ENCODE measurements at regions not wholly inside any gene's neighbourhood (a gene's known extent, or its start where the extent isn't known, plus 50 kb on each side); places are given as distances from the start of the nearest gene placed in this dataset.

DNA sequence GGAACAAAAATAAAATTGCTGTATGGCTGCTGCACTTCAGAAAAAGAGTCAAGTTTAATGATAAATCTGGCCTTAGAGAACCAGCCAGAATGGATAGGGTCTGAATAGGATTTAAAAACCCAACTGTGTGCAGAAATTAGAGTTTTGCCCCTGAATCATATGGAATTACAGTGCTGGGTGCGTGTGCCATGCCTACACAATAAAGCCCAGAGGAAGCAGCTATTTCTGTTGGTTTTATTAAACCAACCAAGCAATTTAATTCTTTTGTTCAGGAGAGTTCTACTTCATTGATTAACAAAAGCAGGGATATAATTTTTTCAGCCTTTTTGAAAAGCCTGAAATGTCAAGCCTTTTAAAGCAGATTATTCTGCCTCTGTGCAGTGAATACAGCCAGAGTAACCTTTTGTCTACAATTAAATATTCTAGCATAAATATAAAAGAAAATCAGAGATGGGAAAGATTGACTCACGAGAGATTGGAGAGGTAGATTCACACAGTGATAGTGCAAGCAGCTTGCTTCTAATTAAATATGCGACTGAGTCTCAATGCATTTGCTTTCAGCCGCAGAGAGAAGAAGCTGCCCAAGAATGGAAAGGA lies 66.7 kb upstream of the DNAJC19 start:
- DNase-seq = no peak
- intact Hi-C loops (cut with DNase I, micrococcal nuclease) = no loop called here
- no peak for ATAC-seq
- Histone ChIP-seq H3K4me1 (ENCODE audit: low read depth) (no peaks in the 10 kb centered on the region), H3K36me3 (ENCODE audit: low read depth) (no peaks in the 10 kb centered on the region), H3K4me3 (no peak overlapping the region), H3K9me3 (no peaks in the 10 kb centered on the region)
- TF ChIP-seq, protein P1, sequence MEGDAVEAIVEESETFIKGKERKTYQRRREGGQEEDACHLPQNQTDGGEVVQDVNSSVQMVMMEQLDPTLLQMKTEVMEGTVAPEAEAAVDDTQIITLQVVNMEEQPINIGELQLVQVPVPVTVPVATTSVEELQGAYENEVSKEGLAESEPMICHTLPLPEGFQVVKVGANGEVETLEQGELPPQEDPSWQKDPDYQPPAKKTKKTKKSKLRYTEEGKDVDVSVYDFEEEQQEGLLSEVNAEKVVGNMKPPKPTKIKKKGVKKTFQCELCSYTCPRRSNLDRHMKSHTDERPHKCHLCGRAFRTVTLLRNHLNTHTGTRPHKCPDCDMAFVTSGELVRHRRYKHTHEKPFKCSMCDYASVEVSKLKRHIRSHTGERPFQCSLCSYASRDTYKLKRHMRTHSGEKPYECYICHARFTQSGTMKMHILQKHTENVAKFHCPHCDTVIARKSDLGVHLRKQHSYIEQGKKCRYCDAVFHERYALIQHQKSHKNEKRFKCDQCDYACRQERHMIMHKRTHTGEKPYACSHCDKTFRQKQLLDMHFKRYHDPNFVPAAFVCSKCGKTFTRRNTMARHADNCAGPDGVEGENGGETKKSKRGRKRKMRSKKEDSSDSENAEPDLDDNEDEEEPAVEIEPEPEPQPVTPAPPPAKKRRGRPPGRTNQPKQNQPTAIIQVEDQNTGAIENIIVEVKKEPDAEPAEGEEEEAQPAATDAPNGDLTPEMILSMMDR (IDR thresholded peaks at IDR 0.05) = no peak

DNA sequence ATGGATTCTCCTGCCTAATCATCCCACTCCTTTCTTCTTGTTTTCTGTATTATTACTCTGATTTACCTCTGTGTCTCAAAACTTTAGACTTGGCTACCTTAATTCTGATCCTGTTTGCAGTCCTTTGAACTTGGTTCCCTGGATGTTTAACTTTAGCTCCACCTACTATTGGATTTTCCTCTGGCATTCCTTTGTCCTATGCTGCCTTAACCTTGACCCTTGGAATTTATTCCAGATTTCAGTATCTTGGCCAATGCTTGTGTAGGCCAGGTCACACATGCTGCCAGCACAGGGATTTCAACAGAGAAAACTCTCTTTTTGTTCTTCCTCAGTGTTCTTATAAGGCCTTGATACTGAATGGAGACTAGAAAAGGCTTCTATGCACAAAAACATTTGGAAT lies 65.0 kb upstream of the DNAJC19 start:
- Histone ChIP-seq H3K4me3 (no peak overlapping the region), H3K4me1 (ENCODE audit: low read depth) (no peaks in the 10 kb centered on the region), H3K36me3 (ENCODE audit: low read depth) (no peaks in the 10 kb centered on the region), H3K9me3 (no peaks in the 10 kb centered on the region)
- no peak for ATAC-seq
- DNase-seq = no peak
- TF ChIP-seq, protein P1 (IDR thresholded peaks at IDR 0.05) = no peak
- intact Hi-C loops (cut with DNase I, micrococcal nuclease) = no loop called here

DNA sequence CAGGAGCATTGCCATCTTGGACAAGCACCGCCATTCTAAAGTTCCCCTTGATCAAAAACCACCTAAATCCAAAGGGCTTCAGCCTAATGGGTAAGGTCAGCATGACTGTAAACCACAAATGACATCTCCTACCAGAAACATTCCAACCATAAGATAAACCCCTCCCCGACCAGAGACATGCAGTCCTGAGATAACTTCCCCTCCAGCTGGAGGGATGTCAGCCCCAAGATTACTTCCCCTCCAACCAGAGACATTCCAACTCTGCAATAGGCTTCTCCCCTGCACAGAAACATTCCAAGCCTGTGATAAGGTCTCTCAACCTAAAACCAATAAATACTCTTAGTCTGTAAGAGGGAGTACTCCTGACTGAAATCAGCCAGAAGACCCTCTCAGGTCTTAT lies 62.7 kb upstream of the DNAJC19 start:
- Histone ChIP-seq H3K9me3 (peaks cover under 1% of the 10 kb centered on the region), H3K4me3 (no peak overlapping the region), H3K36me3 (ENCODE audit: low read depth) (no peaks in the 10 kb centered on the region), H3K4me1 (ENCODE audit: low read depth) (no peaks in the 10 kb centered on the region)
- ATAC-seq (no peak), DNase-seq (no peak)
- intact Hi-C loops (cut with DNase I, micrococcal nuclease) = no loop called here
- TF ChIP-seq, protein P1 (IDR thresholded peaks at IDR 0.05) = no peak

DNA sequence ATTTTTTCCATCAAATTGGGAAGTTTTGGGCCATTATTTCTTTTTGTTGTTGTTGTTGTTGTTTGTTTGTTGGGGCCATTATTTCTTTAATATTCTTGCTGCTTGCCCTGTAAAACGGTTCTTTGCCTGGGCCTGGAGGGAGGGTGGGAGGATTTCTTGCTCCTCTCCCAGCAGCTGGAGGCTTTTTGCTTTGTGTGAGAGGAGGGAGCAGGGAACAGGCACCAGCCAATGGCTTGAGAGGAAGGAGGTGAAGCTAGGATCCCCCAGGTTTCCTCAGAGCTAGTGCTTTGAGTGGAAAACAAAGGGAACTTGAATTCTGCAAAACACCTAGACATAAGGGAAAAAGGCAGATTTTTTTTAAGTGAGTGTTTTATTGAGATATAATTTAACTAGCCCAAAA lies 61.2 kb upstream of the DNAJC19 start:
- H3K9me3 ChIP-seq = peaks cover 11% of the 10 kb centered on the region
- H3K4me1 ChIP-seq (ENCODE audit: low read depth) = no peaks in the 10 kb centered on the region
- ATAC-seq = no peak
- no peak for DNase-seq
- intact Hi-C loops (cut with DNase I, micrococcal nuclease) = no loop called here
- H3K36me3 ChIP-seq (ENCODE audit: low read depth) = no peaks in the 10 kb centered on the region
- TF ChIP-seq, protein P1 (IDR thresholded peaks at IDR 0.05) = no peak
- H3K4me3 ChIP-seq = no peak overlapping the region

DNA sequence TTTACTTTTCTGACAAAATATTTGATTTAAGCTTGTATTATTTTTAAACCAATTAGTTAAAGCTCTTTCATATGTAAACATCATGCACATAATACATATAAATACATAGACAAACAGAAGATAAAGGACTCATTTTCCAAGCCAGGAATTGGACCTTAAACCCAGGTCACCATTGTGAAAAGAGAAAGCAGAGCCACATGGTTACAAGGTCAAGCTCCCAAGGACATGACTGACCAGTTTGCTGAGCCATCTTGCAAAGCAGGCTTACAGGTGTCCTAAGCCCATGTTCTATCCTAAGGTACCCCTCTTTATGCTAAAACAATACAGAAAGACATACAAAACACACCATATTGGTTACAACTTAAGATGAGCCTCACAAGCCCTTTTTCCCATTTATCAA lies 50.5 kb upstream of the DNAJC19 start:
- TF ChIP-seq, protein P1 (IDR thresholded peaks at IDR 0.05) = no peak
- intact Hi-C loops (cut with DNase I, micrococcal nuclease) = no loop called here
- no peak for ATAC-seq

More for the DNA sequence above, 50.5 kb upstream of the DNAJC19 start:
- Histone ChIP-seq H3K4me1 (ENCODE audit: low read depth) (no peaks in the 10 kb centered on the region), H3K4me3 (no peak overlapping the region), H3K36me3 (ENCODE audit: low read depth) (no peaks in the 10 kb centered on the region), H3K9me3 (peaks cover 3% of the 10 kb centered on the region)
- DNase-seq = no peak

Data from mucosa of descending colon (tissue), 3 donors.